ENCODE measurements at regions not wholly inside any gene's neighbourhood (a gene's known extent, or its start where the extent isn't known, plus 50 kb on each side); places are given as distances from the start of the nearest gene placed in this dataset.
A peak's percentile ranks its signal among the peaks of the same experiment; 100 is the strongest.
"Not testable (repeated sequence)": the region's sequence is repeated elsewhere in the genome, so short reads cannot be mapped to it uniquely, and the experiment has no call there.

DNA sequence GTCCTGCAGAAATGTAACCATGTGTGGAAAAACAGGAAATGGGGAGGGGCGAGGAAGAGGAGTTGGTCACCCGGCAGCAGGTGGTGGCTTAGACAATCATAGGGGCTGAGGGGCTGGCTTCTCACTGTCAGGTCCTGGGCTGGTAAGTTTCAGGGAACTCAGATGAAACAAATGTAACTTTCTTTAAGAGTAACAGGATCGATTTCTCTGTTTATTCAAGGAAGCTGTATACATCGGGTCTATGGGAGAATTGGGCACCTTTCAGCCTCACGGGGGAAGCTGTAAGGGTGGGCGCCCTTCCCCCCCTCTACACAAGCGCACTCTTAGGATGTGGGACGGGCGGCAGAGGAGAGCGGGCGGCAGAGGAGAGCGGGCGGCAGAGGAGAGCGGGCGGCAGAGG is 104.3 kb upstream of the SIMC1 start:
- CTCF ChIA-PET: no interaction called here
- Histone ChIP-seq H3K4me3 (ENCODE audit: low read depth, low read length, poor library complexity, severe bottlenecking) (no peak overlapping the region), H3K4me1 (ENCODE audit: insufficient read depth, low read length, poor library complexity, severe bottlenecking) (no peaks in the 10 kb centered on the region), H3K9me3 (ENCODE audit: low read depth, low read length, poor library complexity, severe bottlenecking) (no peaks in the 10 kb centered on the region), H3K27ac (ENCODE audit: low read depth, low read length, poor library complexity, severe bottlenecking) (no peak overlapping the region), H3K27me3 (replicated peaks; ENCODE audit: insufficient read depth, low read depth, low read length, poor library complexity) (peaks cover 58% of the 10 kb centered on the region), H3K36me3 (ENCODE audit: insufficient read depth, low read length, poor library complexity, severe bottlenecking) (no peaks in the 10 kb centered on the region)
- intact Hi-C loops (cut with micrococcal nuclease; ENCODE audit: unreplicated experiment): no loop called here
- no TSS peak for BruUV-seq (replicated peaks)
- POLR2A ChIA-PET (ENCODE audit: low non-redundant PET): no interaction called here
- TF ChIP-seq, protein P1, sequence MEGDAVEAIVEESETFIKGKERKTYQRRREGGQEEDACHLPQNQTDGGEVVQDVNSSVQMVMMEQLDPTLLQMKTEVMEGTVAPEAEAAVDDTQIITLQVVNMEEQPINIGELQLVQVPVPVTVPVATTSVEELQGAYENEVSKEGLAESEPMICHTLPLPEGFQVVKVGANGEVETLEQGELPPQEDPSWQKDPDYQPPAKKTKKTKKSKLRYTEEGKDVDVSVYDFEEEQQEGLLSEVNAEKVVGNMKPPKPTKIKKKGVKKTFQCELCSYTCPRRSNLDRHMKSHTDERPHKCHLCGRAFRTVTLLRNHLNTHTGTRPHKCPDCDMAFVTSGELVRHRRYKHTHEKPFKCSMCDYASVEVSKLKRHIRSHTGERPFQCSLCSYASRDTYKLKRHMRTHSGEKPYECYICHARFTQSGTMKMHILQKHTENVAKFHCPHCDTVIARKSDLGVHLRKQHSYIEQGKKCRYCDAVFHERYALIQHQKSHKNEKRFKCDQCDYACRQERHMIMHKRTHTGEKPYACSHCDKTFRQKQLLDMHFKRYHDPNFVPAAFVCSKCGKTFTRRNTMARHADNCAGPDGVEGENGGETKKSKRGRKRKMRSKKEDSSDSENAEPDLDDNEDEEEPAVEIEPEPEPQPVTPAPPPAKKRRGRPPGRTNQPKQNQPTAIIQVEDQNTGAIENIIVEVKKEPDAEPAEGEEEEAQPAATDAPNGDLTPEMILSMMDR (conservative IDR thresholded peaks at IDR 0.05; ENCODE audit: low read depth, low read length): no peak
- TF ChIP-seq EZH2 (IDR thresholded peaks at IDR 0.05; ENCODE audit: borderline replicate concordance, low read depth, low read length, poor library complexity, severe bottlenecking): peak; percentile 60
- DNase-seq (ENCODE audit: low spot score): no peak

DNA sequence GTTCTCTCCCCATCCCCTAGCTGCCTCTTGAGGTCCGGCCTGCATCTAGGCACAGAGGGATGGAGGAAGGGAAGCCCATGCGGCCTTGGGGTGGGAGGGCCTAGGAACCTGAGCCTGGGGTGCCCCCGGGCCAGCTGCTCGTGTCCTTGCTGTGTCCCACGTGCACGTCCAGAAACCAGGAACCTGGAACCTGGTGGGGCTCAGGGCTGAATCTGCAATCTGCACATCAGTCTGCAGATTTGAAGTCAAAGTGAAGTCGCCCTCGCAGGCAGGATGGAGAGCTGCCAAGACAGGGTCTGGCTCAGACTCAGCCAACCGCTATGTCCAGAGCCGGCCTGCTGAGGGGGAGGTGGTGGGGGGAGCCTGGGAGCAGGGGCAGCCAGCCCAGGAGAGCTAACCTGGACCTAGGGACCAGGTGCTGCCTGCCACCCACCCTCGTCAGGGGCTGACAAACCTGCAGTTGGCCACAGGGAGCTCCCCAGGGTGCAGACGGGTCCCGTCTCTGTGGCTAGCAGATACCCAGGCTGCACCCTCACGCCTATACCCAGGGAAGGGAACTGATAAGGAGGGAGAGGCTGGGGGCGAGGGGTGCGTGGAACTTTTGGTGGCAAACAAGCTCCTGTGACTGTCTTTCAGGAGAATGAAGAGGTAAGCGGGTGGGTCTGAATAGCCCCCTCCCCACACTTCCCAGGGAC is 103.5 kb upstream of the SIMC1 start:
- no peaks in the 10 kb centered on the region for H3K9me3 ChIP-seq (ENCODE audit: low read depth, low read length, poor library complexity, severe bottlenecking)

DNA sequence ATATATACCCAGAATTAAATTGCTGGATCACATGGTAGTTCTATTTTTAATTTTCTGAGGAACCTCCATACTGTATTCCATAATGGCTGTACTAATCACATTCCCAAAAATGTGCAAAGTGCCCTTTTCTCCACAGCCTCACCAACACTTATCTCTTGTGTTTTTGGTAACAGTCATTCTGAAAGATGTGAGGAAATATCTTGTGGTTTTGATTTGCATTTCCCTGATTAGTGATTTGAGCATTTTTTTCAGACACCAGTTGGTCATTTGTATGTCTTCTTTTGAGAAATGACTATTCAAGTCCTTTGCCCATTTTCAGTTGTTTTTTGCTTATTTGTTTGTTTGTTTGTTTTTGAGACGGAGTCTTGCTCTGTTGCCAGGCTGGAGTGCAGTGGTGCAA is 98.1 kb upstream of the SIMC1 start:
- CTCF ChIA-PET; H3K4me1 ChIP-seq (ENCODE audit: insufficient read depth, low read length, poor library complexity, severe bottlenecking); H3K4me3 ChIP-seq (ENCODE audit: low read depth, low read length, poor library complexity, severe bottlenecking); H3K36me3 ChIP-seq (ENCODE audit: insufficient read depth, low read length, poor library complexity, severe bottlenecking); H3K9me3 ChIP-seq (ENCODE audit: low read depth, low read length, poor library complexity, severe bottlenecking); POLR2A ChIA-PET (ENCODE audit: low non-redundant PET); DNase-seq (ENCODE audit: low spot score); H3K27ac ChIP-seq (ENCODE audit: low read depth, low read length, poor library complexity, severe bottlenecking); BruUV-seq (replicated peaks); intact Hi-C loops (cut with micrococcal nuclease; ENCODE audit: unreplicated experiment): not testable (repeated sequence)
- H3K27me3 ChIP-seq (replicated peaks; ENCODE audit: insufficient read depth, low read depth, low read length, poor library complexity): peaks cover 71% of the 10 kb centered on the region

More for the DNA sequence above, 103.5 kb upstream of the SIMC1 start:
- Histone ChIP-seq H3K27ac (ENCODE audit: low read depth, low read length, poor library complexity, severe bottlenecking) (no peak overlapping the region), H3K4me1 (ENCODE audit: insufficient read depth, low read length, poor library complexity, severe bottlenecking) (no peaks in the 10 kb centered on the region), H3K4me3 (ENCODE audit: low read depth, low read length, poor library complexity, severe bottlenecking) (no peak overlapping the region), H3K27me3 (replicated peaks; ENCODE audit: insufficient read depth, low read depth, low read length, poor library complexity) (peaks cover 66% of the 10 kb centered on the region), H3K36me3 (ENCODE audit: insufficient read depth, low read length, poor library complexity, severe bottlenecking) (no peaks in the 10 kb centered on the region)
- no peak for DNase-seq (ENCODE audit: low spot score)
- TF ChIP-seq, protein P1 (conservative IDR thresholded peaks at IDR 0.05; ENCODE audit: low read depth, low read length): no peak
- no peak for TF ChIP-seq EZH2 (IDR thresholded peaks at IDR 0.05; ENCODE audit: borderline replicate concordance, low read depth, low read length, poor library complexity, severe bottlenecking)
- ChIA-PET CTCF (no interaction called here), POLR2A (ENCODE audit: low non-redundant PET) (no interaction called here)
- intact Hi-C loops (cut with micrococcal nuclease; ENCODE audit: unreplicated experiment): no loop called here
- BruUV-seq (replicated peaks): no TSS peak

DNA sequence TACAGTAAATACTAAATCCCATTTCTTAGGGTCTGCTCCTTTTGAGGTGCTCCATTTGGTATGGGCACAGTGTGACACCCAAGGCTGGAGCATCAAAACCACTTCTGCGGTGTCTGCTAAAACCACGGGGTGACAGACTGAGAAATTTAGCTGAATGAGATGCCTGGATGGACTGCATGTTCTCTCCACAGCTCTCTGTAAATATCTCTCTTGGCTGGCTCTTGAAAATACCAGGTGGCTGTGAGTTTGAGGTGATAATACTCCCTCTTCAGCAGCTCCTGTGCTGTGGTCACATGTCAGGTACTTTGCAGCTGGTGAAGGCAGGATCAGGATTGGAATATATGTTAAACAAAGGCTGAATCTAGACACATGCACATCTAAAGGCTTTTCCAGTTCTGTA is 93.7 kb upstream of the SIMC1 start:
- no TSS peak for BruUV-seq (replicated peaks)
- TF ChIP-seq EZH2 (IDR thresholded peaks at IDR 0.05; ENCODE audit: borderline replicate concordance, low read depth, low read length, poor library complexity, severe bottlenecking): no peak
- TF ChIP-seq, protein P1 (conservative IDR thresholded peaks at IDR 0.05; ENCODE audit: low read depth, low read length): no peak
- ChIA-PET CTCF (no interaction called here), POLR2A (ENCODE audit: low non-redundant PET) (no interaction called here)
- no peak for DNase-seq (ENCODE audit: low spot score)
- Histone ChIP-seq H3K36me3 (ENCODE audit: insufficient read depth, low read length, poor library complexity, severe bottlenecking) (no peaks in the 10 kb centered on the region), H3K27me3 (replicated peaks; ENCODE audit: insufficient read depth, low read depth, low read length, poor library complexity) (peaks cover 80% of the 10 kb centered on the region), H3K9me3 (ENCODE audit: low read depth, low read length, poor library complexity, severe bottlenecking) (no peaks in the 10 kb centered on the region), H3K4me1 (ENCODE audit: insufficient read depth, low read length, poor library complexity, severe bottlenecking) (no peaks in the 10 kb centered on the region), H3K27ac (ENCODE audit: low read depth, low read length, poor library complexity, severe bottlenecking) (no peak overlapping the region), H3K4me3 (ENCODE audit: low read depth, low read length, poor library complexity, severe bottlenecking) (no peak overlapping the region)
- intact Hi-C loops (cut with micrococcal nuclease; ENCODE audit: unreplicated experiment): no loop called here

DNA sequence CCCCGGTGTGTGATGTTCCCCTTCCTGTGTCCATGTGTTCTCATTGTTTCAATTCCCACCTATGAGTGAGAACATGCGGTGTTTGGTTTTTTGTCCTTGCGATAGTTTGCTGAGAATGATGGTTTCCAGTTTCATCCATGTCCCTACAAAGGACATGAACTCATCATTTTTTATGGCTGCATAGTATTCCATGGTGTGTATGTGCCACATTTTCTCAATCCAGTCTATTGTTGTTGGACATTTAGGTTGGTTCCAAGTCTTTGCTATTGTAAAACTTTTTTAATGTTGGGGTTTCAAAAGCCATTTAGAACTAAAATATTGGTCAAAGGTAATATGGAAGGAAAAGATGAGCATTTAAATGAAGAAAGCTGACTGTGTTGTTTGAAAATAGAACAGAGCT is 88.3 kb upstream of the SIMC1 start:
- H3K4me3 ChIP-seq (ENCODE audit: low read depth, low read length, poor library complexity, severe bottlenecking); H3K36me3 ChIP-seq (ENCODE audit: insufficient read depth, low read length, poor library complexity, severe bottlenecking); intact Hi-C loops (cut with micrococcal nuclease; ENCODE audit: unreplicated experiment); H3K9me3 ChIP-seq (ENCODE audit: low read depth, low read length, poor library complexity, severe bottlenecking); H3K27ac ChIP-seq (ENCODE audit: low read depth, low read length, poor library complexity, severe bottlenecking); CTCF ChIA-PET; BruUV-seq (replicated peaks); H3K4me1 ChIP-seq (ENCODE audit: insufficient read depth, low read length, poor library complexity, severe bottlenecking); DNase-seq (ENCODE audit: low spot score); POLR2A ChIA-PET (ENCODE audit: low non-redundant PET): not testable (repeated sequence)
- H3K27me3 ChIP-seq (replicated peaks; ENCODE audit: insufficient read depth, low read depth, low read length, poor library complexity): peaks cover 42% of the 10 kb centered on the region

Measured in A673 (cell line).